Mammary epithelial cell (primary cell): ENCODE measurements at regions not wholly inside any gene's neighbourhood (a gene's known extent, or its start where the extent isn't known, plus 50 kb on each side); places are given as distances from the start of the nearest gene placed in this dataset.

Source experiments
- EZH2 ChIP-seq: IDR thresholded peaks from 2 replicates; pipeline ENCODE4 v1.6.1; 2012; ENCODE audit warnings: low read length, inconsistent platforms, borderline replicate concordance
- TF ChIP-seq, protein P1 (sequence below), 2 donors: IDR thresholded peaks in 1 of 2; conservative IDR thresholded peaks in 1 of 2; 2 replicates each; pipeline ENCODE4 v1.5.1; 2011 to 2012; ENCODE audit warnings: inconsistent platforms in 2 of 2, low read length in 2 of 2, mild to moderate bottlenecking in 2 of 2, control low read depth in 1 of 2, low read depth in 1 of 2; ENCODE audit not compliant: insufficient read depth in 1 of 2; ENCODE audit errors: extremely low read depth in 1 of 2

DNA sequence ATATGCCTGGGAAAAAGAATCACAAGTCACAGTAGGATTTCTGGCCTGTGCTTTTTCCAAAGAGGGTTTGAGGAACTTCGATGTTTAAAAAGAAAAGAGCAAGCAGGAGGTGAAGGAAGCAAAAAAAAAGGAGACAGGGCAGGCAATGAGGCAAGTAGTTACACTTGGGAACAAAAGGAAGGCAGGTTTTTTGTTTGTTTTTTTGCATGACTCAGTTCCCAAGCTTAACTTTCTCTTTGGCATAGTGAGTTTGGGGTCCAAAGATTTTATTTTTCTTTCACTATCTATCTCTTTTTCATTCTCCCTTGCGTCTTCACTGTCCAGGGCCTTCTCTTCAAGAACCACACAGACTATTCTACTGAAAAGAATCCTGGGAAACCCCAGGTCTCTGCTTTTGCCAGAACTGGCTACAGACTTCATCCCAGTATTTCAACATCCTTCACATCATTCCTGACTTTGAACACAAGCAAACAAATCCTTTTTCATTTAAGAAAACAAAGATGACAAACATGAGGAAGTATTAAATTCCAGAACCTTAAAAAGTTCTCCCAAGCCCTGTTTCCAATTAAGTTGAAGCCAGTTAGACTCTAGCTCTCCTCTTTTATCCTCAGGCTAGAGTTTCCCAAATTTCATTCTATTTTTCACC, 210.7 kb upstream of the RND3 start:
- TF ChIP-seq, protein P1, sequence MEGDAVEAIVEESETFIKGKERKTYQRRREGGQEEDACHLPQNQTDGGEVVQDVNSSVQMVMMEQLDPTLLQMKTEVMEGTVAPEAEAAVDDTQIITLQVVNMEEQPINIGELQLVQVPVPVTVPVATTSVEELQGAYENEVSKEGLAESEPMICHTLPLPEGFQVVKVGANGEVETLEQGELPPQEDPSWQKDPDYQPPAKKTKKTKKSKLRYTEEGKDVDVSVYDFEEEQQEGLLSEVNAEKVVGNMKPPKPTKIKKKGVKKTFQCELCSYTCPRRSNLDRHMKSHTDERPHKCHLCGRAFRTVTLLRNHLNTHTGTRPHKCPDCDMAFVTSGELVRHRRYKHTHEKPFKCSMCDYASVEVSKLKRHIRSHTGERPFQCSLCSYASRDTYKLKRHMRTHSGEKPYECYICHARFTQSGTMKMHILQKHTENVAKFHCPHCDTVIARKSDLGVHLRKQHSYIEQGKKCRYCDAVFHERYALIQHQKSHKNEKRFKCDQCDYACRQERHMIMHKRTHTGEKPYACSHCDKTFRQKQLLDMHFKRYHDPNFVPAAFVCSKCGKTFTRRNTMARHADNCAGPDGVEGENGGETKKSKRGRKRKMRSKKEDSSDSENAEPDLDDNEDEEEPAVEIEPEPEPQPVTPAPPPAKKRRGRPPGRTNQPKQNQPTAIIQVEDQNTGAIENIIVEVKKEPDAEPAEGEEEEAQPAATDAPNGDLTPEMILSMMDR (conservative IDR thresholded peaks at IDR 0.05 in 1 of 2, IDR thresholded peaks at IDR 0.05 in 1 of 2; ENCODE audit: extremely low read depth in 1 of 2, insufficient read depth in 1 of 2, low read depth in 1 of 2, low read length in 2 of 2) = no peak
- no peak for TF ChIP-seq EZH2
